ENCODE measurements at regions not wholly inside any gene's neighbourhood (a gene's known extent, or its start where the extent isn't known, plus 50 kb on each side); places are given as distances from the start of the nearest gene placed in this dataset.

DNA sequence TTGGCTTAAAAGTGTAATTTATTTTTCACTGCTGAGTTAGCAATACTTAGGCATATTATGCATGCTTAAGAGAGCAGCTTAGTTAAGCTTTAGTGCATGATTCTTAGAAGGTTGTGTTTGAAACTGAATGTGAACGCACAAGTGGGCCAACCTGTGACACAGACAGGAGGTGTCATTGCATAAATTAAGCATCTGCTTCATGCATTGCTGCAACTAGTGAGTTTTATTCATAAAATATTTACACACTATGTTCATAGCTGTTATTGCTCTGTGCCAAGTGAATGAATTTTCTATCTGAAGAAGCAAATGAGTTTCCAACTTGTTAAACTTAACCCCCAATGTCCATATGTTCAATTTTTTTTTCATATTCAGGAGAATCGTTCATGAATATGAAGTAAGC lies 806.4 kb downstream of the GALR1 start:
- Histone ChIP-seq H3K9me3 (no peaks in the 10 kb centered on the region), H3K4me1 (no peaks in the 10 kb centered on the region), H3K27me3 (ENCODE audit: low read depth) (no peaks in the 10 kb centered on the region), H3K36me3 (no peaks in the 10 kb centered on the region), H3K4me3 (no peak overlapping the region), H3K27ac (no peak overlapping the region)
- no peak for TF ChIP-seq CTCF (IDR thresholded peaks at IDR 0.05)
- intact Hi-C loops (cut with DNase I): no loop called here
- ATAC-seq (no peak), DNase-seq (no peak)

DNA sequence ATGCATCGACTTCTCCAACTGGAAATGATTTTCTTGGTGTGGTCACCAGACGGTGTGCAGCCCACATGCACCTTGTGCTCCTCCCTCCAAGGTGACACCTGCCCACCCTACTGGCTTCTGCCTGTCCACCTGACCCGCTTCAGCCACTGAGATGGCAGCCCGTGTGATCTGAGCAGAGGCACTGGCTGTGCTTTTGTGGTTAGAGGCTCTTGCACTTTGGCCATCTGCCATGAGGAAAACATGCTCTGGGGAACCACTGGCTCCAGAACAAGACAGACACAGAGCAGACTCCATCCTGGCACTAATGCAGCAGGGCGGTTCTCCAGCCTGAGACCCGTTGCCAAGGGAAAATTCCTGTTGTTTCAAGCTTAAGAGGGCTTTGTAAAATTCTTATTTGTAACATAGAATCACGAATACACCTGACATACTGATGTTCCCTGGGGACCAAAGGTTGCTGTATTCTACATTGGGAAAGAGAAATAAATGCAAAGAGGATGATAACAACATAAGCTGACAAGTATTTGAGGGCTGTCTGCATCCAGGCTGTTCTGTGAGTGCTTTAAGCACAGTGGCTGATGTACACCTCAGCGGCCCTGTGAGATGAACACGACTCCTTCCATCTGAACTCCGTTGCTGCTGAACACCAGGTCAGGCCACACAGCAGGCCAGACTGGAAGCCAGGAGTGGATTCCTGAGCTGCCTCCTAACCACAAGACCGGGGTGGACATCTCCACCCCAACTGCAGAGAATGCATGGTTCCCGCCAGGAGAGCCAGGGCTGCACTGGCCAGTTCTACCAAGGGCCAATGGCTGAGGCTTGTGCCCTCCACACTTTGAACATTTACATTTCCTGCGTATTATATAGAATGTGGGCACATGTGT lies 820.4 kb downstream of the GALR1 start:
- DNase-seq: no peak
- peaks cover 12% of the 10 kb centered on the region for H3K4me1 ChIP-seq
- H3K9me3 ChIP-seq: no peaks in the 10 kb centered on the region
- peak; percentile 76 to 84 for ATAC-seq
- intact Hi-C loops (cut with DNase I): no loop called here
- no peak overlapping the region for H3K27ac ChIP-seq
- no peaks in the 10 kb centered on the region for H3K36me3 ChIP-seq
- H3K4me3 ChIP-seq: no peak overlapping the region
- no peak for TF ChIP-seq CTCF (IDR thresholded peaks at IDR 0.05)
- H3K27me3 ChIP-seq (ENCODE audit: low read depth): no peaks in the 10 kb centered on the region

DNA sequence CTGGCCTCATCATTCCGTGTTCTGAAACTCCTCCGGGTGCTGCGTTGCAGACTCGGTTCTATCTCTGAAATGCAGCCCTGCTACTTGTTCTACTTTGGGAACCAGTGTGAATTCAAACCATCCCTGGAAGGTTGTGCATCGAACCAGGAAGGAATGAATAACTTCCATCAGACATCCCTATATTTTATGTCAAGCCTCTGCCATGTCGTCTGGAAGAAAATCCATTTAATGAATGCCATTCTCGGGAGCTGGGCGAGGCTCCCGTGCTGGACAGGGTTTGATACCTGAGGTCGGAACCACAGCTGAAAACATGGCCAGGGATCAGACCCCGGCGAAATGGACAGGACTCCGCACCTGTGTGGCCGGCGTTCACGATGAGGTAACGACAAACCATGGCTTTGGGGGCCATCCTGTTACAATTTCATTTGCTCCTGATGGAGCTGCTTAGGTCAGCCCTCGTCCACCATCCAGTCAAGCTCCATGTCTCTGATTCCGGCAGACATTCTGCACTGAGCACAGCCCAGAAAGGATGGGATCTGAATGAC lies 821.6 kb downstream of the GALR1 start:
- no peak overlapping the region for H3K4me3 ChIP-seq
- no peaks in the 10 kb centered on the region for H3K9me3 ChIP-seq
- ATAC-seq (no peak), DNase-seq (no peak)
- no peaks in the 10 kb centered on the region for H3K36me3 ChIP-seq
- no peak overlapping the region for H3K27ac ChIP-seq
- peaks cover 12% of the 10 kb centered on the region for H3K4me1 ChIP-seq
- intact Hi-C loops (cut with DNase I): no loop called here
- no peak for TF ChIP-seq CTCF (IDR thresholded peaks at IDR 0.05)
- no peaks in the 10 kb centered on the region for H3K27me3 ChIP-seq (ENCODE audit: low read depth)

DNA sequence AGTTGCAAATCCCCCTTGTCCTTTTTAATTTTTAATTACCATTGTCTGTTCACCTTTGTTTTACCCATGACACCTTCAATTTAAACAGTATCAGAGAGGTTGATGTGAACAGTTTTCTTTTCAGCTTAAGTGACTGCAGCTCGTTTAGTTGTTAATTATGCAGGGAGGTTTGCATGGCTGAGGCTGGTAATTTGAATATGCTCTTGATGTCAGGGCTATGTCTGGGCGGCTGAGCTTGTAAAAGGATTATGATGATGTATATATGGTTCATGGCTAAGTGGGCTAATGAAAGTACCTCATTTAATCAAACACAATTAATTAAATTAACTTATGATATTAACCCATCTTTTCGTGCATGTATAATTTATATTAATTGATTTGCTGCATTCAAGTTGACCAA lies 822.1 kb downstream of the GALR1 start:
- Histone ChIP-seq H3K9me3 (no peaks in the 10 kb centered on the region), H3K4me1 (peaks cover 12% of the 10 kb centered on the region), H3K36me3 (no peaks in the 10 kb centered on the region), H3K27ac (no peak overlapping the region), H3K27me3 (ENCODE audit: low read depth) (no peaks in the 10 kb centered on the region), H3K4me3 (no peak overlapping the region)
- TF ChIP-seq CTCF (IDR thresholded peaks at IDR 0.05): no peak
- intact Hi-C loops (cut with DNase I): no loop called here
- no peak for DNase-seq
- no peak for ATAC-seq

DNA sequence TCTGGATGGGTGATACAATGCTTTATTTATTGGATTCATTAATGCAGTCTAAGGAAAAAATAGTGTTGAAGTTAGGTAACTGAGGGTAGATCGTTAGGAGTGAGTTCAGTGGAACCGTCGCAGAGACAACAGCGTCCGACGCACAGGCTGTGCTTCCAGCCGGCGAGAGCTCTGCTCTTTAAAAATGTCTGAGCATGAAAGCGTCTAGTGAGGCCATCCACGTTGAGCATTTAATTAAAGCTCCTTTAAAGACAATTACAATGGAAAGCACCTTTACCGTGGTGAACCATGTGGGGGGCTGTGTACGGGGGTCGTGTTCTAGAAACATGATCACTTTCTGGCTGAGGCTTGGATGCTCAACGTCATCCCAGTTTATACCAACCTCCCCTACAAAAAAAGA lies 822.7 kb downstream of the GALR1 start:
- intact Hi-C loops (cut with DNase I): no loop called here
- ATAC-seq (no peak), DNase-seq (no peak)
- Histone ChIP-seq H3K27ac (no peak overlapping the region), H3K9me3 (no peaks in the 10 kb centered on the region), H3K4me1 (peaks cover 12% of the 10 kb centered on the region), H3K27me3 (ENCODE audit: low read depth) (no peaks in the 10 kb centered on the region), H3K36me3 (no peaks in the 10 kb centered on the region), H3K4me3 (no peak overlapping the region)
- no peak for TF ChIP-seq CTCF (IDR thresholded peaks at IDR 0.05)

Measured in lower lobe of right lung (tissue), 2 donors.